GM19238 (cell line): ENCODE measurements at regions not wholly inside any gene's neighbourhood (a gene's known extent, or its start where the extent isn't known, plus 50 kb on each side); places are given as distances from the start of the nearest gene placed in this dataset.
"Not testable (repeated sequence)": the region's sequence is repeated elsewhere in the genome, so short reads cannot be mapped to it uniquely, and the experiment has no call there.

Source experiments
- DNase-seq: peaks from one replicate; pipeline ENCODE4 v3.0.0; 2011; ENCODE audit warnings: low spot score; ENCODE audit not compliant: insufficient read length

GRCh38 chr14:71327691-71328090 is 420.4 kb downstream of the PCNX1 start:
- DNase-seq, result no peak

GRCh38 chr14:71328183-71328582 is 420.9 kb downstream of the PCNX1 start:
- DNase-seq, result no peak

- DNase-seq, result no peak
Observed at GRCh38 chr14:71328954-71329353, 421.7 kb downstream of the PCNX1 start.

GRCh38 chr14:71331403-71331802 is 424.1 kb downstream of the PCNX1 start:
- no peak for DNase-seq

- DNase-seq, result no peak
Observed at GRCh38 chr14:71332476-71332875, 425.2 kb downstream of the PCNX1 start.

GRCh38 chr14:71333705-71334104 is 426.4 kb downstream of the PCNX1 start:
- no peak for DNase-seq

GRCh38 chr14:71336489-71337192 is 429.4 kb downstream of the PCNX1 start:
- no peak for DNase-seq

GRCh38 chr14:71338153-71338552 is 430.9 kb downstream of the PCNX1 start:
- DNase-seq, result no peak

- no peak for DNase-seq
Observed at GRCh38 chr14:71339650-71340415, 432.6 kb downstream of the PCNX1 start.

- no peak for DNase-seq
Observed at GRCh38 chr14:71341156-71341555, 433.9 kb downstream of the PCNX1 start.

- DNase-seq, result no peak
Observed at GRCh38 chr14:71343724-71344123, 436.5 kb downstream of the PCNX1 start.

GRCh38 chr14:71344506-71344905 is 437.2 kb downstream of the PCNX1 start:
- DNase-seq, result no peak

- no peak for DNase-seq
Observed at GRCh38 chr14:71346685-71347084, 439.4 kb downstream of the PCNX1 start.

- DNase-seq, result no peak
Observed at GRCh38 chr14:71348394-71348793, 441.1 kb downstream of the PCNX1 start.

GRCh38 chr14:71348817-71349216 is 441.6 kb downstream of the PCNX1 start:
- DNase-seq, result no peak

- no peak for DNase-seq
Observed at GRCh38 chr14:71354142-71354541, 446.9 kb downstream of the PCNX1 start.

GRCh38 chr14:71354801-71355200 is 447.5 kb downstream of the PCNX1 start:
- DNase-seq, result no peak

GRCh38 chr14:71355324-71356201 is 448.3 kb downstream of the PCNX1 start:
- no peak for DNase-seq

- DNase-seq, result no peak
Observed at GRCh38 chr14:71358209-71358931, 451.1 kb downstream of the PCNX1 start.

- not testable (repeated sequence) for DNase-seq
Observed at GRCh38 chr14:71358932-71359421, 451.7 kb downstream of the PCNX1 start.

- DNase-seq, result no peak
Observed at GRCh38 chr14:71359823-71360222, 452.6 kb downstream of the PCNX1 start.
